ENCODE measurements at regions not wholly inside any gene's neighbourhood (a gene's known extent, or its start where the extent isn't known, plus 50 kb on each side); places are given as distances from the start of the nearest gene placed in this dataset.

DNA sequence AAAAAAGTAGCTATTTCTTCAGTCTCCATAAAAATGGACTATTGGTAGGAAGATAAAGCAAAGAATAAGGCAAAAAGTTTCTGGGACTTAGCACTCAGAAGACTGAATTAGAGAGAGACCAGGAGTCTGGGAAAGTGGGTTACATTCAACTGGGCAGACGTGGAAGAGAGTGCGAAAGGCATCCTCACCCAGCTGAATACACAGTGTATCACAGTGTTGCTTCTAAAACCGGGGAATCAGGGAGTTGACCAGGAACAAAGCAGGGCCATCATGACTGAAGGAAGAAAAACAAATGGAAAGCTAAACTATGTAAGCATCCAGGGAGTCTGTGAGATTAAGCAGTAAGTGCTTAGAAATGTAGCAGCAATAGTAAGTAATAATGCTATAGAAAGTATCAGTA lies 452.9 kb upstream of the MAN1A1 start:
- Histone ChIP-seq H3K4me2 (ENCODE audit: insufficient read depth in 1 of 2, low read depth in 2 of 2, low read length in 2 of 2) (no peak overlapping the region), H3K4ac (replicated peaks; ENCODE audit: insufficient read length, low read depth, low read length) (no peak overlapping the region), H3K23me2 (ENCODE audit: low read depth, low read length) (no peaks in the 10 kb centered on the region; the same call in 1 of the 2 replicates), H3K79me1 (ENCODE audit: low read depth, low read length) (no peaks in the 10 kb centered on the region), H3K27me3 (replicated peaks in 1 of 4; ENCODE audit: control insufficient read depth in 3 of 4, extremely low read depth in 1 of 4, insufficient read depth in 3 of 4, low read length in 3 of 4) (no peaks in the 10 kb centered on the region), H2BK12ac (ENCODE audit: low read depth, low read length) (no peak overlapping the region), H4K5ac (ENCODE audit: insufficient read length, low read depth, low read length) (no peak overlapping the region), H3K18ac (ENCODE audit: extremely low read depth, low read length) (no peak overlapping the region), H2BK15ac (ENCODE audit: low read length) (no peak overlapping the region), H3K4me1 (replicated peaks in 1 of 4; ENCODE audit: control insufficient read depth in 3 of 4, insufficient read depth in 4 of 4, low read length in 3 of 4) (no peaks in the 10 kb centered on the region; a peak in 1 of 7 replicates), H2BK20ac (ENCODE audit: low read length) (no peak overlapping the region), H3K56ac (replicated peaks; ENCODE audit: insufficient read length, low read depth, low read length) (no peak overlapping the region), H3K9ac (replicated peaks in 1 of 4; ENCODE audit: extremely low read depth in 1 of 4, low read depth in 3 of 4, low read length in 3 of 4) (no peak overlapping the region), H4K20me1 (replicated peaks in 1 of 2; ENCODE audit: control insufficient read depth in 1 of 2, insufficient read depth in 2 of 2, low read length in 2 of 2) (no peaks in the 10 kb centered on the region), H3K36me3 (ENCODE audit: control insufficient read depth in 2 of 4, insufficient read depth in 4 of 4, low read length in 3 of 4) (no peaks in the 10 kb centered on the region), H2BK5ac (ENCODE audit: low read depth, low read length) (no peak overlapping the region), H3K4me3 (ENCODE audit: extremely low read depth in 1 of 4, insufficient read depth in 2 of 4, low read depth in 3 of 4, low read length in 4 of 4) (no peak overlapping the region), H2BK120ac (replicated peaks; ENCODE audit: low read depth, low read length) (no peak overlapping the region), H3K27ac (ENCODE audit: low read depth, low read length) (no peak overlapping the region), H2AK5ac (ENCODE audit: low read depth, low read length) (no peak overlapping the region), H4K91ac (replicated peaks; ENCODE audit: insufficient read length, low read length) (no peak overlapping the region), H3K23ac (ENCODE audit: insufficient read length) (no peak overlapping the region), H4K8ac (ENCODE audit: extremely low read depth, insufficient read depth, low read length) (no peak overlapping the region), H2AFZ (ENCODE audit: low read length) (no peak overlapping the region), H3K79me2 (ENCODE audit: control insufficient read depth in 1 of 2, insufficient read depth in 2 of 2, low read length in 2 of 2) (no peaks in the 10 kb centered on the region), H3K9me3 (ENCODE audit: insufficient read depth in 2 of 2, low read depth in 1 of 2, low read length in 1 of 2) (no peaks in the 10 kb centered on the region), H3K14ac (ENCODE audit: insufficient read length) (no peak overlapping the region)
- POLR2A ChIA-PET (ENCODE audit: partially characterized antibody): no interaction called here
- WGBS, 2 experiments (ENCODE audit: extremely low coverage in 1 of 2, insufficient coverage in 1 of 2, insufficient read length in 1 of 2, insufficient replicate concordance in 2 of 2, low coverage in 1 of 2, low lambda C conversion rate in 2 of 2, missing lambda C conversion rate in 1 of 2): 90% methylated on average over 3 of the region's 3 CpGs; no CpG with 5 or more reads in 1 of the 2 experiments
- CTCF ChIA-PET (ENCODE audit: partially characterized antibody): interaction anchor here (1.9 kb wide), 1 partner anchor 253 kb away, joined by 4 read pairs; no protein-coding TSS in a partner anchor
- FAIRE-seq (no peak), DNase-seq (ENCODE audit: low read depth in 1 of 2, low spot score in 2 of 2) (no peak)
- TF ChIP-seq, protein P1, sequence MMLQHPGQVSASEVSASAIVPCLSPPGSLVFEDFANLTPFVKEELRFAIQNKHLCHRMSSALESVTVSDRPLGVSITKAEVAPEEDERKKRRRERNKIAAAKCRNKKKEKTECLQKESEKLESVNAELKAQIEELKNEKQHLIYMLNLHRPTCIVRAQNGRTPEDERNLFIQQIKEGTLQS (IDR thresholded peaks at IDR 0.05; ENCODE audit: insufficient read depth, low read depth, low read length): no peak
